Stimulated activated effector memory CD8-positive, alpha-beta T cell treated with anti-CD3 and anti-CD28 coated beads, Interleukin-12 subunit alpha, Interleukin-12 subunit beta, amount 100 ng/mL, for 72 hours (primary cell): ENCODE measurements at regions not wholly inside any gene's neighbourhood (a gene's known extent, or its start where the extent isn't known, plus 50 kb on each side); places are given as distances from the start of the nearest gene placed in this dataset.

Experiments used
- ATAC-seq: fragments of 150-1000 bp; cut with Tn5 transposase; 2 replicates; pipeline ENCODE4 v1.10.0; 2021
- DNase-seq, 2 donors: peaks; one replicate each; pipeline ENCODE4 v3.0.0; 2021 to 2022; ENCODE audit warnings: low spot score in 2 of 2
- H3K27ac Mint-ChIP-seq: one replicate; pipeline ENCODE4 v1.8.0; 2022; ENCODE audit warnings: mild to moderate bottlenecking, mixed read lengths
- H3K36me3 Mint-ChIP-seq: one replicate; pipeline ENCODE4 v1.8.0; 2022; ENCODE audit warnings: mild to moderate bottlenecking, mixed read lengths
- H3K4me1 Mint-ChIP-seq: one replicate; pipeline ENCODE4 v1.8.0; 2022; ENCODE audit warnings: mixed read lengths
- H3K4me3 Mint-ChIP-seq: one replicate; pipeline ENCODE4 v1.8.0; 2022; ENCODE audit warnings: mild to moderate bottlenecking, mixed read lengths
- H3K9me3 Mint-ChIP-seq: one replicate; pipeline ENCODE4 v1.8.0; 2022; ENCODE audit warnings: mixed read lengths

GRCh38 chr16:65287307-65287706 is 165.4 kb upstream of the CDH11 start:
- Mint-ChIP-seq H3K4me3 (no peak overlapping the region), H3K27ac (no peak overlapping the region), H3K36me3 (no peaks in the 10 kb centered on the region), H3K9me3 (peaks cover 18% of the 10 kb centered on the region), H3K4me1 (no peaks in the 10 kb centered on the region)
- DNase-seq (no peak), ATAC-seq (no peak)

DNA sequence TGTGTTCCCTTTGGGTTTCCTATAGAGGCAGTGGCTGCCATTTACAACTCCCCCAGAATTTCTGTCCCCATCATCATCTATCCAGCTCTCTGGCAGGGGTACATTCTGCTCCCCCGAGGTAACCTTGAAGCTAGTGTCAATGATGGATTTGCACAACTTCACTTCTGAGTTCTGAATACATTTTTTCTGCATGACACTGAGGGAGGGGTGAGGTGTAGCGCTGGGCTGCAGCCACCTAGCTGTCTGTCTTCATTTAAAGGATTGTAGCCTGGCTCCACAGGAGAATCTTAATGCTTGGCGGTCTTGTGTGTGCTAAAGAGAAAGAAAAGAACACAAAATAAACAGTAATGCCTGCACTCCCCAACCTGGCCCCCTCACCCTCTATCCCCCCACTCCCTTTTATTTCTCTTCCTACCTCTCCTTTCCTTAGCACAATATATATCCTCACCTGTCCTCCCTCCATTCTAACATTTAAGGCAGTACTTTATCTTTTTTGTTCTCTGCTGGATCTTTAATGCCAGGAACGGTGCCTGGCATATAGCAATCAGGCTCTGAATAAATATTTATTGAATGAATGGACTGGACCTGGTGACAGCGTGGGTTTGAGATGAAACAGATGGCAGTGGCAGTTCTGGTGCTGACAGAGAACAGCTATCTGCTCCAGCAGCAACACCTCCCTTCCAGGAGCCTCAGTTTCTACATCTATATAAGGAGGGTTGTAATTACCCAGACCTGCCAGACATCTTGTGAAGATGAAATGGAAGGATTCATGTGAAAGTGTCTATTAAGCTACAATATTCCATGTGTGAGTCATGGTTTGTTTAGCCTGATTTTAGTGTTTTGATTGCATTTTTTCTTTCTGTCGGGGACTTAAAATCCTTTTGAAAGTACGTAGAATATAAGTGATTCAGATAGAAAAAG is 163.5 kb upstream of the CDH11 start:
- H3K9me3 Mint-ChIP-seq: peaks cover 19% of the 10 kb centered on the region
- no peaks in the 10 kb centered on the region for H3K4me1 Mint-ChIP-seq
- DNase-seq (no peak), ATAC-seq (no peak)
- H3K36me3 Mint-ChIP-seq: no peaks in the 10 kb centered on the region
- no peak overlapping the region for H3K4me3 Mint-ChIP-seq
- no peak overlapping the region for H3K27ac Mint-ChIP-seq

DNA sequence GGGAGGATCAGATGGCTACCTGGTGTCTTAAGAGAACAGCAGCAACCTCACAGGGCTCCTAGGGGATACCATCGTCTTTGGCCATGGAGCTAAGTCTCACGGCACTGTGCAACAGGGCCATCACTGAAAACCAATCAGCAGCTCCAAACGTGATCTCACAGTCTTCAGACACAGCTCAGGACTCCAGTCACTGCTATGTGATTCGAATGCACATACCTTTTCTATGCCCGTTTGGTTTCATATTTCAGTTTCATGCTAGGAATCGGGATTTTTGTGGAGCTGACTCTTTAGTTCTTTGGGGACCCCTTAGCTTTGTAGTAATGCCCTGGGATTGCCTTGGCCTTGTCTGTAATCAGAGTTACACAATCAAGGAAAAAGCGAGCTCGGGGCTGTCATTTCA is 162.8 kb upstream of the CDH11 start:
- no peak for DNase-seq
- Mint-ChIP-seq H3K36me3 (no peaks in the 10 kb centered on the region), H3K4me1 (no peaks in the 10 kb centered on the region), H3K9me3 (peaks cover 16% of the 10 kb centered on the region), H3K4me3 (no peak overlapping the region), H3K27ac (no peak overlapping the region)
- no peak for ATAC-seq

DNA sequence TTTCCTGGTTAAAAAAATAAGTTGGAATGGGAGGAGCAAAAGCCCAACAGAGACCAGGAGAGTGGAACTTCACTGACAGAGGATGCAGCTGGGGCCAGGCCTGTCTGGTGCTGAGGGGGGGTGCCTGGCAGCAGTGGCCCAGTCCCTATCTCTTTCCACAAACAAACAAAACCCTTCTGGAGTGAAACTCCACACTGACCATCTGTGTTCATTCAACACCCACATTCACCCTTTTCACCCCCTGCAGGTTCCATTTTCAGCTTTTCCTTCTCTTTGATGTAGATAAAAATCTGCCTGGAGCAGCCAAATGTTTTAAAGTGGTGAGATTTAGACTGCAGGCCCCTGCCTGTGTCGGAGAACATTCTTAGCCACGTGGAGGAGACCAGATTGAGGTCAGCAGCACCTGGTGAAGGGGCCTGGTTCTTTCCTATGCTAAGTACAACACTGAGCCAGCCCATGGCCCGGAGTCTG is 161.4 kb upstream of the CDH11 start:
- ATAC-seq (no peak), DNase-seq (no peak)
- Mint-ChIP-seq H3K36me3 (no peaks in the 10 kb centered on the region), H3K4me1 (no peaks in the 10 kb centered on the region), H3K9me3 (peaks cover 11% of the 10 kb centered on the region), H3K27ac (no peak overlapping the region), H3K4me3 (no peak overlapping the region)

- DNase-seq: no peak
- H3K9me3 Mint-ChIP-seq: peaks cover 21% of the 10 kb centered on the region
- H3K4me1 Mint-ChIP-seq: no peaks in the 10 kb centered on the region
- no peak overlapping the region for H3K4me3 Mint-ChIP-seq
- no peak for ATAC-seq
- no peaks in the 10 kb centered on the region for H3K36me3 Mint-ChIP-seq
- H3K27ac Mint-ChIP-seq: no peak overlapping the region
Measured at GRCh38 chr16:65281586-65281985, 159.7 kb upstream of the CDH11 start.

- H3K4me1 Mint-ChIP-seq: no peaks in the 10 kb centered on the region
Measured at GRCh38 chr16:65280845-65281512, 159.1 kb upstream of the CDH11 start.

GRCh38 chr16:65279576-65279975 is 157.7 kb upstream of the CDH11 start:
- no peaks in the 10 kb centered on the region for H3K4me1 Mint-ChIP-seq
- DNase-seq (no peak), ATAC-seq (no peak)
- peaks cover 22% of the 10 kb centered on the region for H3K9me3 Mint-ChIP-seq
- no peaks in the 10 kb centered on the region for H3K36me3 Mint-ChIP-seq
- no peak overlapping the region for H3K4me3 Mint-ChIP-seq
- no peak overlapping the region for H3K27ac Mint-ChIP-seq

More at GRCh38 chr16:65280845-65281512, 159.1 kb upstream of the CDH11 start:
- ATAC-seq (no peak), DNase-seq (no peak)
- no peak overlapping the region for H3K4me3 Mint-ChIP-seq
- peaks cover 22% of the 10 kb centered on the region for H3K9me3 Mint-ChIP-seq
- H3K36me3 Mint-ChIP-seq: no peaks in the 10 kb centered on the region
- H3K27ac Mint-ChIP-seq: no peak overlapping the region

- ATAC-seq: no peak
- Mint-ChIP-seq H3K36me3 (no peaks in the 10 kb centered on the region), H3K27ac (no peak overlapping the region)
Measured at GRCh38 chr16:65278874-65279273, 157.0 kb upstream of the CDH11 start.

GRCh38 chr16:65274566-65274965 is 152.7 kb upstream of the CDH11 start:
- Mint-ChIP-seq H3K4me3 (no peak overlapping the region), H3K27ac (no peak overlapping the region), H3K4me1 (no peaks in the 10 kb centered on the region), H3K9me3 (peaks cover 26% of the 10 kb centered on the region), H3K36me3 (no peaks in the 10 kb centered on the region)
- ATAC-seq (no peak), DNase-seq (no peak)

More at GRCh38 chr16:65278874-65279273, 157.0 kb upstream of the CDH11 start:
- H3K4me1 Mint-ChIP-seq: no peaks in the 10 kb centered on the region
- DNase-seq: no peak
- H3K9me3 Mint-ChIP-seq: peaks cover 23% of the 10 kb centered on the region
- no peak overlapping the region for H3K4me3 Mint-ChIP-seq

DNA sequence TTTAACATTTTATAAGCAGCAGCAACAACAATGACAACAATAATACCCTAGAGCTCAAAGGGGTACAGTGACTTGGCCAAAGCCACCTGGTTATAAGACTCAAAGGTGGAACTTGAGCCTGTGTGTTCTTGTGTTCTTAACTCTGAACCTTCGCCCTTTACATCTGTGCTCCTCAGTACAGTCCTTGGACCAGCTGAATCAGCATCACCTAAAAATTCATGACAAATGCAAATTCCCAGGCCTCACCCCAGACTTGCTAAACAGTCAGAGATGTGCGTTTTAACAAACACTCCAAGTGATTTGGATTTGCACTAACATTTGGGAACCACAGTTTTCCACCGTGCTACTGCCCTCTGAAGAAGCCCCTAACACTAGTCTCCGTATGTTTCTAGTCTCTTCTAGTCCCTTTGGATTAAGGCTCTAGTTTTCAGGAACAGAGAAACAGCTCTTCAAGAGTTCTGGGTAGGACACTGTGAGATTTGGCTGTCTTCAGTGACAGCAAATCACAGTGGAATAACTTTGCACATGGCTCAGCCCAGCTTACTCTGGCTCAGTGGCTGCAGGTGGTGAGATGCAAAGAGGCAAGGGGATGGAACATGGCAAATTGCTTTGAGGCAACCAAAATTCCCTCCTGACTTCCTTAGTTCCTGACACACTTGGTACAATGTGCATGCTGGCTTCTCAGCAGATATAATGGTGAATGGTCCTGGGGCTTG is 151.0 kb upstream of the CDH11 start:
- Mint-ChIP-seq H3K36me3 (no peaks in the 10 kb centered on the region), H3K27ac (no peak overlapping the region), H3K4me3 (no peak overlapping the region), H3K4me1 (no peaks in the 10 kb centered on the region), H3K9me3 (peaks cover 23% of the 10 kb centered on the region)
- DNase-seq (no peak), ATAC-seq (no peak)

DNA sequence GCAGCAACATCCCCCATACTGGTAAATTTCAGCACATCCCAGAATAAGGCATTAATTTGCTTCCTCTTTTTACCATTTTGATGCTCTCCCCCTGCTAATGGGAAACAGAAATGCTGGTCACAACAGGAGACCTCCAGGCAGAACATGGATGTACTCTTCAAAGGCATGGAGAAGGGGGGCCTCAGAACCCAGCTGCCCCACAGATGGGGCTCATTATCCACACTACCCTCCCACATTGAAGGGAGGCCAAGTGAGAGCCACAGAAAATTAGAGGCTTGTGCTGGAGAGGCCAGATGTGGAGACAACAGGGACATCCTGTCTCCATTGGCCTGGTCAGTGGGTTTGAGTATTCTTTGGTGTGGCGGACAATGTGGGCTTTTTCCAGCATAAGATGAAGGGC is 150.1 kb upstream of the CDH11 start:
- H3K4me3 Mint-ChIP-seq: no peak overlapping the region
- no peaks in the 10 kb centered on the region for H3K36me3 Mint-ChIP-seq
- ATAC-seq (no peak), DNase-seq (no peak)
- peaks cover 16% of the 10 kb centered on the region for H3K9me3 Mint-ChIP-seq
- H3K4me1 Mint-ChIP-seq: no peaks in the 10 kb centered on the region
- H3K27ac Mint-ChIP-seq: no peak overlapping the region

DNA sequence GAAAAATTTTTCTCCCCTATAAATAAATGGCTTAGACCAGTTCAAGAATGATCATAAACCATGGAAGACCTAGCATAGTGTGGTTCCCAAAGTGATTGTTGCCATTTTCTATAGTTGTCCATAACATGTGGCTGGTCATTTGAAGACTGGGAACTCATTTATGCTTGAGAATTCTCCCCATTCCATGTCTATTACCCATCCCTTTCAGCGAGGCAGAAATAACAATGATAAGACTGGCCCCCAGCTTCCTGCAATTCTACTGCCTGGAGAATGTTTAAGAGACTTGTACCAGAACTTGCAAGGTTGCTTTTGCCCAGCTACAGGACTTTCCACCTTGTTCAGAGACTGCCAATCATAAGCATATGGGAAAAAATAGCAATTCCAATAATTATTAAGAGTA is 146.5 kb upstream of the CDH11 start:
- Mint-ChIP-seq H3K27ac (no peak overlapping the region), H3K4me3 (no peak overlapping the region), H3K9me3 (peaks cover 18% of the 10 kb centered on the region), H3K4me1 (no peaks in the 10 kb centered on the region), H3K36me3 (no peaks in the 10 kb centered on the region)
- no peak for ATAC-seq
- no peak for DNase-seq

DNA sequence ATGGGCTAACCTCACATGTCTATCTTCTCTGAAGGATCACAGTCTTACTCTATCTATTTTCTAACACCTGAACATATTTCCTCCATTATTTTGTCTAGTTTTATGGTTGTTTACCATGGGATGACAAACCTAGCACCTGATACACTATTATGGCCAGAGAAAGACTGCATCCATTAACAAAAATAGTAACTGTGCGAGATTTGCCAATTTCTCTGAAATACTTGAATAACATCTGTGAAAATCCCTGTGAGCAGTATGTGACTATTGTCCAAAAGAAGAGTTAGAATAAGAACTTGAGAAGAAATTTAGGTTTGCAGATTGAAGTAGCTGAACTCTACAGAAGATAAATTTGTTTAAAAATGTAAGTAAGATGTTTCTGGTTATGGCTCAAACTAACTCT is 142.0 kb upstream of the CDH11 start:
- Mint-ChIP-seq H3K9me3 (peaks cover 21% of the 10 kb centered on the region), H3K36me3 (no peaks in the 10 kb centered on the region), H3K27ac (no peak overlapping the region), H3K4me1 (no peaks in the 10 kb centered on the region), H3K4me3 (no peak overlapping the region)
- ATAC-seq (no peak), DNase-seq (no peak)

GRCh38 chr16:65260746-65261145 is 138.9 kb upstream of the CDH11 start:
- Mint-ChIP-seq H3K4me1 (no peaks in the 10 kb centered on the region), H3K4me3 (no peak overlapping the region), H3K9me3 (peaks cover 19% of the 10 kb centered on the region), H3K36me3 (no peaks in the 10 kb centered on the region), H3K27ac (no peak overlapping the region)
- ATAC-seq: no peak
- DNase-seq: no peak

- Mint-ChIP-seq H3K4me3 (no peak overlapping the region), H3K9me3 (peaks cover 6% of the 10 kb centered on the region), H3K4me1 (no peaks in the 10 kb centered on the region), H3K27ac (no peak overlapping the region), H3K36me3 (no peaks in the 10 kb centered on the region)
- no peak for DNase-seq
- ATAC-seq: no peak
Measured at GRCh38 chr16:65254144-65254543, 132.3 kb upstream of the CDH11 start.
